HL-60 (cell line): ENCODE measurements at regions not wholly inside any gene's neighbourhood (a gene's known extent, or its start where the extent isn't known, plus 50 kb on each side); places are given as distances from the start of the nearest gene placed in this dataset.
A peak's percentile ranks its signal among the peaks of the same experiment; 100 is the strongest.

Source experiments
- GABPA ChIP-seq: IDR thresholded peaks from 2 replicates; pipeline ENCODE4 v1.6.1; 2012; ENCODE audit warnings: low read depth
- POLR2AphosphoS5 ChIP-seq: IDR thresholded peaks from 2 replicates; pipeline ENCODE4 v1.6.1; 2012; ENCODE audit warnings: low read depth
- TF ChIP-seq, protein P1 (sequence below): IDR thresholded peaks from one replicate; pipeline ENCODE4 v1.5.1; 2011; ENCODE audit warnings: low read length, control low read depth, inconsistent platforms; ENCODE audit not compliant: insufficient read depth
- TF ChIP-seq, protein P2 (sequence below): IDR thresholded peaks from 2 replicates; pipeline ENCODE4 v1.6.1; 2012; ENCODE audit warnings: low read depth; ENCODE audit not compliant: insufficient replicate concordance

DNA sequence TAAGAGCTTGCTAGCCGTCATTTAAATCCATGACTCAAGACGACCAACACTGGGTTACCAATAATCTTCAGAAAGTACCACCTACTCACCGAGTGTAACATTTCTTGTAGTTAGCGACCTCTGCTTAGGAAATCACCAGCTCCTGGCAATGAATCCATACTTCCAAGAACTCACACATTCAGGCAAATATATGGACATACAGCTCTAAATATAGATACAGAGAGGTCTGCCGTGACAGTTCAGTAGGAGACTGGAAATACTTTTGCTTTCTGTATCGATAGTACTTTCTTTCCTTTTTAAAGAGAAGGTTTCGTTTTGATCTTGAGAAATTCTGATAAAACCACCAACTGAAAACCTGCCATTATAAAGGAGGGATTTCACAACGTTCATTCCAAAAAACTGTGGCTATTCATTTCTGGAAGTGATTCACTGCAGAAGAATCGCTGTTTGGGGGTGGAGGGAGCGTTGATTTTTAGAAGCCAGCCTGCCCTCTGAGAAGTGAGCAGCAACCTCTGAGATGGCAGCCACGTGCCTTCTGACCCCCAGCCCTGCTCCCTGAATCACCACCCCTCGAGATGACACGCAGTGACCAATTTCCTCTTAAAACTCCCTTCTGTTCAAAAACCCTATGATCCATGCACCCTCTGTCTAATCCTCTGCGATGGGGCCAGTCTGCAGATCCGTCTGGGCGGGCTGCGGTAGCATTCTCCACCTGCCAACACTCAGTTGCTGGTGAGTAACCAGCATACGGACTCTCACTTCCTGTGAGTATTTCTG lies 179.0 kb upstream of the KLF14 start:
- TF ChIP-seq, protein P1, sequence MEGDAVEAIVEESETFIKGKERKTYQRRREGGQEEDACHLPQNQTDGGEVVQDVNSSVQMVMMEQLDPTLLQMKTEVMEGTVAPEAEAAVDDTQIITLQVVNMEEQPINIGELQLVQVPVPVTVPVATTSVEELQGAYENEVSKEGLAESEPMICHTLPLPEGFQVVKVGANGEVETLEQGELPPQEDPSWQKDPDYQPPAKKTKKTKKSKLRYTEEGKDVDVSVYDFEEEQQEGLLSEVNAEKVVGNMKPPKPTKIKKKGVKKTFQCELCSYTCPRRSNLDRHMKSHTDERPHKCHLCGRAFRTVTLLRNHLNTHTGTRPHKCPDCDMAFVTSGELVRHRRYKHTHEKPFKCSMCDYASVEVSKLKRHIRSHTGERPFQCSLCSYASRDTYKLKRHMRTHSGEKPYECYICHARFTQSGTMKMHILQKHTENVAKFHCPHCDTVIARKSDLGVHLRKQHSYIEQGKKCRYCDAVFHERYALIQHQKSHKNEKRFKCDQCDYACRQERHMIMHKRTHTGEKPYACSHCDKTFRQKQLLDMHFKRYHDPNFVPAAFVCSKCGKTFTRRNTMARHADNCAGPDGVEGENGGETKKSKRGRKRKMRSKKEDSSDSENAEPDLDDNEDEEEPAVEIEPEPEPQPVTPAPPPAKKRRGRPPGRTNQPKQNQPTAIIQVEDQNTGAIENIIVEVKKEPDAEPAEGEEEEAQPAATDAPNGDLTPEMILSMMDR, result no peak
- TF ChIP-seq, protein P2, sequence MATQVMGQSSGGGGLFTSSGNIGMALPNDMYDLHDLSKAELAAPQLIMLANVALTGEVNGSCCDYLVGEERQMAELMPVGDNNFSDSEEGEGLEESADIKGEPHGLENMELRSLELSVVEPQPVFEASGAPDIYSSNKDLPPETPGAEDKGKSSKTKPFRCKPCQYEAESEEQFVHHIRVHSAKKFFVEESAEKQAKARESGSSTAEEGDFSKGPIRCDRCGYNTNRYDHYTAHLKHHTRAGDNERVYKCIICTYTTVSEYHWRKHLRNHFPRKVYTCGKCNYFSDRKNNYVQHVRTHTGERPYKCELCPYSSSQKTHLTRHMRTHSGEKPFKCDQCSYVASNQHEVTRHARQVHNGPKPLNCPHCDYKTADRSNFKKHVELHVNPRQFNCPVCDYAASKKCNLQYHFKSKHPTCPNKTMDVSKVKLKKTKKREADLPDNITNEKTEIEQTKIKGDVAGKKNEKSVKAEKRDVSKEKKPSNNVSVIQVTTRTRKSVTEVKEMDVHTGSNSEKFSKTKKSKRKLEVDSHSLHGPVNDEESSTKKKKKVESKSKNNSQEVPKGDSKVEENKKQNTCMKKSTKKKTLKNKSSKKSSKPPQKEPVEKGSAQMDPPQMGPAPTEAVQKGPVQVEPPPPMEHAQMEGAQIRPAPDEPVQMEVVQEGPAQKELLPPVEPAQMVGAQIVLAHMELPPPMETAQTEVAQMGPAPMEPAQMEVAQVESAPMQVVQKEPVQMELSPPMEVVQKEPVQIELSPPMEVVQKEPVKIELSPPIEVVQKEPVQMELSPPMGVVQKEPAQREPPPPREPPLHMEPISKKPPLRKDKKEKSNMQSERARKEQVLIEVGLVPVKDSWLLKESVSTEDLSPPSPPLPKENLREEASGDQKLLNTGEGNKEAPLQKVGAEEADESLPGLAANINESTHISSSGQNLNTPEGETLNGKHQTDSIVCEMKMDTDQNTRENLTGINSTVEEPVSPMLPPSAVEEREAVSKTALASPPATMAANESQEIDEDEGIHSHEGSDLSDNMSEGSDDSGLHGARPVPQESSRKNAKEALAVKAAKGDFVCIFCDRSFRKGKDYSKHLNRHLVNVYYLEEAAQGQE, result peak; percentile 34
- TF ChIP-seq GABPA (no peak), POLR2AphosphoS5 (peak; percentile 58)
